GM12864 (cell line): ENCODE measurements at regions not wholly inside any gene's neighbourhood (a gene's known extent, or its start where the extent isn't known, plus 50 kb on each side); places are given as distances from the start of the nearest gene placed in this dataset.

Experiments
- DNase-seq: peaks from one replicate; pipeline ENCODE4 v3.0.0-alpha.2; 2011; ENCODE audit warnings: low read depth
- H3K4me3 ChIP-seq: 2 replicates; pipeline ENCODE4 v1.5.1; 2011; ENCODE audit warnings: mild to moderate bottlenecking, low read depth, low read length, control low read depth
- TF ChIP-seq, protein P1 (sequence below): IDR thresholded peaks from 2 replicates; pipeline ENCODE4 v1.5.1; 2011; ENCODE audit warnings: low read depth, mild to moderate bottlenecking, moderate library complexity, low read length, control low read depth, inconsistent platforms; ENCODE audit errors: missing control alignments

DNA sequence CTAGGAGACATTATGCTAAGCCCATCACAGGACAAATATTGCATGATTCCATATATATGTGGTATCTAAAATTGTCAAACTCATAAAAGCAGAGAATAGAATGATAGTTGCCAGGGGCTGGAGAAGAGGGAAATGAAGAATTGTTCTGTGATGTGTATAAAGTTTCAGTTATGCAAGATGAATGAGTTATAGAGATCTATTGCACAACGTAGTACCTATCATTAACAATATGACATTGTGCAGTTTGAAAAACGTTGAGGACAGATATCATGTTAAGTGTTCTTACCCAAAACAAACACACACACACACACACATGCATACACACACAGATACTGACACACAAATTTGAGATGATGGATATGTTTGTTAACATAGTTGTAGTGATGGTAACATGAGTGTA is 871.6 kb upstream of the GOT2 start:
- TF ChIP-seq, protein P1, sequence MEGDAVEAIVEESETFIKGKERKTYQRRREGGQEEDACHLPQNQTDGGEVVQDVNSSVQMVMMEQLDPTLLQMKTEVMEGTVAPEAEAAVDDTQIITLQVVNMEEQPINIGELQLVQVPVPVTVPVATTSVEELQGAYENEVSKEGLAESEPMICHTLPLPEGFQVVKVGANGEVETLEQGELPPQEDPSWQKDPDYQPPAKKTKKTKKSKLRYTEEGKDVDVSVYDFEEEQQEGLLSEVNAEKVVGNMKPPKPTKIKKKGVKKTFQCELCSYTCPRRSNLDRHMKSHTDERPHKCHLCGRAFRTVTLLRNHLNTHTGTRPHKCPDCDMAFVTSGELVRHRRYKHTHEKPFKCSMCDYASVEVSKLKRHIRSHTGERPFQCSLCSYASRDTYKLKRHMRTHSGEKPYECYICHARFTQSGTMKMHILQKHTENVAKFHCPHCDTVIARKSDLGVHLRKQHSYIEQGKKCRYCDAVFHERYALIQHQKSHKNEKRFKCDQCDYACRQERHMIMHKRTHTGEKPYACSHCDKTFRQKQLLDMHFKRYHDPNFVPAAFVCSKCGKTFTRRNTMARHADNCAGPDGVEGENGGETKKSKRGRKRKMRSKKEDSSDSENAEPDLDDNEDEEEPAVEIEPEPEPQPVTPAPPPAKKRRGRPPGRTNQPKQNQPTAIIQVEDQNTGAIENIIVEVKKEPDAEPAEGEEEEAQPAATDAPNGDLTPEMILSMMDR: no peak
- H3K4me3 ChIP-seq: no peak overlapping the region
- DNase-seq: no peak

DNA sequence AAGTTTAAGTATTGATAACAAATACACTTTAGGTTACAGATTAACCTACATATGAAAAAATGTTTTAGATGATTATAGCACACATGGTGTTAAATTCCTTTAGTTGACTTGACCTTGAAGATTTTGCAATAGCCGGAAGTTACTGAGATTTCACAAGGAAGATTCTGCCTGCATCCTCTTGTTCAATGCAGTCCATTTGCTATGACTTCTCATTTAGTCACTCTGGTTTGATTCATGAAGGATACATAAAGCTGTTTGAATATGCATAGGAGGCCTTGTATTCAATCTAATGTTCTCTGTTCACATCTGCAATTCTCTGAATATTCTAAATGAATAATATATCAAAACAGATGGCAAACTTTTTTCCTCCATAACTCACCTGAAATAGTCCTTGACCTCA is 870.2 kb upstream of the GOT2 start:
- no peak for DNase-seq

DNA sequence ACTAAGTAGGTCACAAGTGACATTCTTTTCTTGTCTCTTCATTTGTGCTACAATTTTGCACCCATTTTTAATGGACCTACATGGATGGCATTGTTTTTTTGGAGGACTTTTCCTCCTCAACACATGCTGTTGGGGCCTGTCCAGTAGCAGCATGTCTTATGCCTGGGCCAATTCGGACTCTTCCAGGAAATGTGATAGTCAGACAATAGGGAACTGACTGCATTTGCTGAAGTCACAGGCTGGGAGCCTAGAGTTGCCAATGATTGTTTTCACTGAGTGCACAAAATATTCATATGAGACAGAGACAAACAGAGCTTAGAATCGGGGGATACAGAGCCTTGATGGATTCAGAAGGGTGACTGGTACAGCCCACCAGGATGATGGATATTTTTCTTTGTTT is 867.3 kb upstream of the GOT2 start:
- H3K4me3 ChIP-seq: no peak overlapping the region
- no peak for DNase-seq
- TF ChIP-seq, protein P1: no peak

More for the DNA sequence above, 870.2 kb upstream of the GOT2 start:
- no peak overlapping the region for H3K4me3 ChIP-seq
- TF ChIP-seq, protein P1: no peak

DNA sequence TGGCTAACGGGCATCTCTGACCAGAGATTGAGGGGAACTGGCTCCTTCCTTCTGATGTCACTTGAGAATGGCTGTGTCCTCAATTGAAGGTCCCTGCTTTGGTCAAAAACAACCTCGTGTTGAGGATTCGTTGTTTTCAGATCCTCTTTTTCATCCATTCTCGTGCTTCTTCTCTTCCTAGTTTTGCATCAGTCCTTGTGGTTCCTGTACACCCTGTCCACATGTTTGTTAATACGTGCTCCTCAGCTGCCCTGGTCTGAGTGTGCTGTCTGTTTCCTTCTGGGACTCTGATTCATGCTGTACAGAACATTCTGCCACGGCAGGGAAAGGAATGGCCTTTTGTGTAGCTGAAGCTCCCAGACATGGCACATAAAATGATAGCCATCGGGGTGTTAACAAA is 863.2 kb upstream of the GOT2 start:
- DNase-seq: no peak
- TF ChIP-seq, protein P1: no peak
- H3K4me3 ChIP-seq: no peak overlapping the region

DNA sequence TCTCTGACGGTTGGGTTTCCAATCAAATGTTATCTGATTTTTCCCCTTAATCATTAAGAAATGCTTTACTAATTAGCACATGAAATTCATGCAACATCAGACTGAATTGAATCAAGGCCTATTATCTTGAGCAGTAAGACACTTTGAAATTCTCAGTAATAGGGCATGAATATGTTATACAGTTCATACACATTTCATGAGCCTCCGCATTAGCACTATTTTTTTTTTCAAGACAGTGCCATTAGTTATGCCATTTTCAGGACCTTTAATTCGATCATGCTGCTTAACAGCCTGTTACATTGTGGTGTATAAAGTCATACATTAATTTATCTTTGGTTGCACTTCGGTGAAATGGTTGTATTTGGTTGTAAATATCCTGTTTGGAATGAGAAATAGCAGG is 862.6 kb upstream of the GOT2 start:
- no peak for DNase-seq
- TF ChIP-seq, protein P1: no peak
- no peak overlapping the region for H3K4me3 ChIP-seq

DNA sequence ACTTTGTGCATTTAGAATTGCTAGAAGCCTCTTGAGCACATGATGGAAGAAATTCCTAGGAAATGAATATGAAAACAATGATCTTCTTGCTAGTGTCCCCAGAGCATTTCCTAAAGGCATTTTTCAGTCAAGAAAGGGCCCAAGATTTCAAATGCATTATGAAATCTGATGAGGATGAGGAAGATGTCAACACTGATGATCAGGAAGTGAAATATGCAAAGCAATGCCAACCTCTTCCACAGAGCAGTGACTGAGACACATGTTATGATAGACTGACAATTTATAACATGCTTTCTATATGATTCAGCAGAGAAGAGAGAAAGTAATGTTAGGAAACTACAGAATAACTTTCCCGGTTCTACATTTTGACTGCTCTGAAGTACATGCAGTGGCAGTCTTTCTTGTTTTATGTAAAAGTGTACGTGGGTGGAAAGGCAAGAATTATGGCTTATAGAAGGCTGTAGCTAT is 859.1 kb upstream of the GOT2 start:
- no peak for DNase-seq
- no peak overlapping the region for H3K4me3 ChIP-seq
- TF ChIP-seq, protein P1: no peak

DNA sequence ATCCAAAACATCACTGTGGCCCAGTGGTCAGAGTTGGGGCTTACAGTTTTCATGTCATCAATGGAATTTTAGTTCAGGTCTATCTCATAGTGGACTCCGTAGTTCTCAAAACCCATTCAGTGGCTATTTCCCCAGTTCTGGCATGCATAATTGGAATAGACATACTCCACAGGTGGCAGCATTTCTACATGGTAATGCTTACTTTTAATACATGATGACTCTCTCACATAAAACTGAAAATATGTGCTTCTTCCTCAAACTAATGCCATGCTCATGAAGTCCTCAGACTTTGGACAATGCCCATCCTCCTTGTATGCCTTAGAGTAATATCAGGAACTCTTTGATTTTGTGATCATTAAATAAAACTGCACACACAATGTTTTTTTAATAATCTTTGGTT is 857.4 kb upstream of the GOT2 start:
- TF ChIP-seq, protein P1: no peak

More for the DNA sequence above, 857.4 kb upstream of the GOT2 start:
- no peak overlapping the region for H3K4me3 ChIP-seq
- no peak for DNase-seq
